GM23248 (cell line): ENCODE measurements at regions not wholly inside any gene's neighbourhood (a gene's known extent, or its start where the extent isn't known, plus 50 kb on each side); places are given as distances from the start of the nearest gene placed in this dataset.
A peak's percentile ranks its signal among the peaks of the same experiment; 100 is the strongest.

Experiments
- DNase-seq: peaks from one replicate; pipeline ENCODE4 v3.0.0-alpha.2; 2015
- H2AFZ ChIP-seq: fragments of 200-600 bp; sonication (generic); 2 replicates; pipeline ENCODE4 v1.6.1; 2016; ENCODE audit warnings: antibody characterized with exemption
- H3F3A ChIP-seq: fragments of 200-600 bp; sonication (generic); 2 replicates; pipeline ENCODE4 v1.6.1; 2016; ENCODE audit warnings: mild to moderate bottlenecking, antibody characterized with exemption, mixed run types; ENCODE audit not compliant: insufficient read depth
- H3K27ac ChIP-seq: fragments of 200-600 bp; sonication (generic); 2 replicates; pipeline ENCODE4 v1.5.1; 2016; ENCODE audit warnings: mild to moderate bottlenecking
- H3K27me3 ChIP-seq: fragments of 200-600 bp; sonication (generic); replicated peaks from 2 replicates; pipeline ENCODE4 v1.6.1; 2016; ENCODE audit warnings: mild to moderate bottlenecking; ENCODE audit not compliant: insufficient read depth
- H3K36me3 ChIP-seq: fragments of 200-600 bp; sonication (generic); 2 replicates; pipeline ENCODE4 v1.6.1; 2016; ENCODE audit warnings: low read depth, mild to moderate bottlenecking
- H3K4me1 ChIP-seq: fragments of 200-600 bp; sonication (generic); 2 replicates; pipeline ENCODE4 v1.6.1; 2016; ENCODE audit warnings: mild to moderate bottlenecking; ENCODE audit not compliant: insufficient read depth
- H3K4me2 ChIP-seq: fragments of 200-600 bp; sonication (generic); one replicate; pipeline ENCODE4 v1.6.1; 2016; ENCODE audit warnings: mild to moderate bottlenecking; ENCODE audit not compliant: unreplicated experiment
- H3K4me3 ChIP-seq: fragments of 200-600 bp; sonication (generic); 2 replicates; pipeline ENCODE4 v1.5.1; 2016; ENCODE audit warnings: mild to moderate bottlenecking
- H3K79me2 ChIP-seq: fragments of 200-600 bp; sonication (generic); 2 replicates; pipeline ENCODE4 v1.6.1; 2016; ENCODE audit warnings: mild to moderate bottlenecking; ENCODE audit not compliant: insufficient read depth
- H3K9ac ChIP-seq: fragments of 200-600 bp; sonication (generic); 2 replicates; pipeline ENCODE4 v1.6.1; 2016; ENCODE audit warnings: mild to moderate bottlenecking
- H3K9me2 ChIP-seq: fragments of 200-600 bp; sonication (generic); 2 replicates; pipeline ENCODE4 v1.6.1; 2016; ENCODE audit warnings: mixed run types, mild to moderate bottlenecking, moderate library complexity; ENCODE audit not compliant: insufficient read depth
- H3K9me3 ChIP-seq: fragments of 200-600 bp; sonication (generic); one replicate; pipeline ENCODE4 v1.6.1; 2017; ENCODE audit warnings: low read depth
- H4K20me1 ChIP-seq: fragments of 200-600 bp; sonication (generic); 2 replicates; pipeline ENCODE4 v1.6.0; 2016; ENCODE audit not compliant: insufficient read depth
- EZH2 ChIP-seq: fragments of 200-600 bp; sonication (generic); IDR thresholded peaks from 2 replicates; pipeline ENCODE4 v1.6.1; 2018; ENCODE audit warnings: antibody characterized with exemption, mild to moderate bottlenecking; ENCODE audit not compliant: insufficient read depth, poor library complexity, severe bottlenecking
- EZH2phosphoT487 ChIP-seq: fragments of 200-600 bp; sonication (generic); IDR thresholded peaks from 2 replicates; pipeline ENCODE4 v1.6.1; 2018; ENCODE audit warnings: antibody characterized with exemption, moderate library complexity, mild to moderate bottlenecking, low read depth; ENCODE audit not compliant: insufficient read depth
- WGBS, 2 experiments: methylation state at CpG; one replicate each; pipeline ENCODE4 v1.1.6; 2015 to 2017; ENCODE audit warnings: low lambda C conversion rate in 2 of 2, low coverage in 1 of 2; ENCODE audit errors: missing lambda C conversion rate in 2 of 2; 5-methylcytosine and 5-hydroxymethylcytosine counted together
- in situ Hi-C: fragments of 300-500 bp; cut with MboI; formaldehyde crosslinking; loops from 2 replicates; pipeline ENCODE4 v1.15.0; 2020

GRCh38 chr13:59474696-59475095 lies 689.0 kb downstream of the DIAPH3 start:
- Histone ChIP-seq H3K27me3 (no peaks in the 10 kb centered on the region), H3K36me3 (no peaks in the 10 kb centered on the region), H2AFZ (no peak overlapping the region), H3K4me3 (no peak overlapping the region), H3K4me1 (no peaks in the 10 kb centered on the region), H3F3A (no peaks in the 10 kb centered on the region), H3K79me2 (no peaks in the 10 kb centered on the region), H3K9me2 (no peaks in the 10 kb centered on the region), H3K9ac (no peak overlapping the region), H4K20me1 (no peaks in the 10 kb centered on the region), H3K4me2 (no peak overlapping the region), H3K9me3 (peaks cover 3% of the 10 kb centered on the region), H3K27ac (no peak overlapping the region)
- TF ChIP-seq EZH2 (no peak), EZH2phosphoT487 (no peak)
- no peak for DNase-seq
- WGBS, 2 experiments: 25 to 27% methylated on average over 1 of the region's 1 CpG
- in situ Hi-C loops: no loop called here

GRCh38 chr13:59475911-59476310 lies 687.8 kb downstream of the DIAPH3 start:
- Histone ChIP-seq H3F3A (no peaks in the 10 kb centered on the region), H3K79me2 (no peaks in the 10 kb centered on the region), H4K20me1 (no peaks in the 10 kb centered on the region), H3K9ac (no peak overlapping the region), H3K4me3 (no peak overlapping the region), H3K9me3 (no peaks in the 10 kb centered on the region), H2AFZ (no peak overlapping the region), H3K4me2 (no peak overlapping the region), H3K36me3 (no peaks in the 10 kb centered on the region), H3K27ac (no peak overlapping the region), H3K27me3 (no peaks in the 10 kb centered on the region), H3K4me1 (no peaks in the 10 kb centered on the region), H3K9me2 (no peaks in the 10 kb centered on the region)
- in situ Hi-C loops: no loop called here
- WGBS, 2 experiments: 2 to 4% methylated on average over 2 of the region's 2 CpGs
- DNase-seq: no peak
- no peak for TF ChIP-seq EZH2
- TF ChIP-seq EZH2phosphoT487: no peak

GRCh38 chr13:59476366-59476765 lies 687.4 kb downstream of the DIAPH3 start:
- in situ Hi-C loops: no loop called here
- Histone ChIP-seq H4K20me1 (no peaks in the 10 kb centered on the region), H3K27ac (no peak overlapping the region), H3K36me3 (no peaks in the 10 kb centered on the region), H3K4me3 (no peak overlapping the region), H3K9me2 (no peaks in the 10 kb centered on the region), H3F3A (no peaks in the 10 kb centered on the region), H2AFZ (no peak overlapping the region), H3K79me2 (no peaks in the 10 kb centered on the region), H3K4me2 (no peak overlapping the region), H3K27me3 (no peaks in the 10 kb centered on the region), H3K4me1 (no peaks in the 10 kb centered on the region), H3K9me3 (no peaks in the 10 kb centered on the region), H3K9ac (no peak overlapping the region)
- TF ChIP-seq EZH2phosphoT487 (no peak), EZH2 (no peak)
- no peak for DNase-seq
- WGBS, 2 experiments: 0 to 2% methylated on average over 2 of the region's 2 CpGs

GRCh38 chr13:59477011-59477410 lies 686.7 kb downstream of the DIAPH3 start:
- no peak for TF ChIP-seq EZH2phosphoT487
- TF ChIP-seq EZH2: no peak
- H3K9ac ChIP-seq: no peak overlapping the region
- WGBS, 2 experiments: 55 to 64% methylated on average over 3 of the region's 3 CpGs
- H4K20me1 ChIP-seq: no peaks in the 10 kb centered on the region
- H3K79me2 ChIP-seq: no peaks in the 10 kb centered on the region
- in situ Hi-C loops: no loop called here
- no peak overlapping the region for H3K4me3 ChIP-seq
- H3K9me3 ChIP-seq: no peaks in the 10 kb centered on the region
- no peak overlapping the region for H3K4me2 ChIP-seq
- no peak overlapping the region for H3K27ac ChIP-seq
- H3K4me1 ChIP-seq: no peaks in the 10 kb centered on the region
- DNase-seq: peak; percentile 9
- H3K36me3 ChIP-seq: no peaks in the 10 kb centered on the region
- H3K9me2 ChIP-seq: no peaks in the 10 kb centered on the region
- H3K27me3 ChIP-seq: no peaks in the 10 kb centered on the region
- no peak overlapping the region for H2AFZ ChIP-seq
- H3F3A ChIP-seq: no peaks in the 10 kb centered on the region

- DNase-seq: no peak
- TF ChIP-seq EZH2: no peak
- no peak for TF ChIP-seq EZH2phosphoT487
- in situ Hi-C loops: no loop called here
- H3K4me3 ChIP-seq: no peak overlapping the region
- H2AFZ ChIP-seq: no peak overlapping the region
- H3K9me2 ChIP-seq: no peaks in the 10 kb centered on the region
- H3K79me2 ChIP-seq: no peaks in the 10 kb centered on the region
- no peaks in the 10 kb centered on the region for H3F3A ChIP-seq
- H3K4me1 ChIP-seq: no peaks in the 10 kb centered on the region
- H3K4me2 ChIP-seq: no peak overlapping the region
- no peaks in the 10 kb centered on the region for H3K27me3 ChIP-seq
- H3K36me3 ChIP-seq: no peaks in the 10 kb centered on the region
- H3K27ac ChIP-seq: no peak overlapping the region
- WGBS, 2 experiments: 62 to 68% methylated on average over 7 of the region's 7 CpGs
- H3K9ac ChIP-seq: no peak overlapping the region
- H4K20me1 ChIP-seq: no peaks in the 10 kb centered on the region
- H3K9me3 ChIP-seq: no peaks in the 10 kb centered on the region
These were observed 684.8 kb downstream of the DIAPH3 start for GRCh38 chr13:59478908-59479307.
